ENCODE measurements at regions not wholly inside any gene's neighbourhood (a gene's known extent, or its start where the extent isn't known, plus 50 kb on each side); places are given as distances from the start of the nearest gene placed in this dataset.

- TF ChIP-seq SIN3A (IDR thresholded peaks at IDR 0.05; ENCODE audit: borderline replicate concordance, insufficient read depth, low read length) (no peak), TAF1 (IDR thresholded peaks at IDR 0.05; ENCODE audit: borderline replicate concordance, insufficient read depth, low read length) (no peak), FOXP2 (optimal IDR thresholded peaks at IDR 0.05; ENCODE audit: borderline replicate concordance, extremely low read depth, extremely low read length, insufficient read depth) (no peak), POLR2AphosphoS5 (IDR thresholded peaks at IDR 0.05; ENCODE audit: low read depth, low read length) (no peak)
- TF ChIP-seq, protein P1, sequence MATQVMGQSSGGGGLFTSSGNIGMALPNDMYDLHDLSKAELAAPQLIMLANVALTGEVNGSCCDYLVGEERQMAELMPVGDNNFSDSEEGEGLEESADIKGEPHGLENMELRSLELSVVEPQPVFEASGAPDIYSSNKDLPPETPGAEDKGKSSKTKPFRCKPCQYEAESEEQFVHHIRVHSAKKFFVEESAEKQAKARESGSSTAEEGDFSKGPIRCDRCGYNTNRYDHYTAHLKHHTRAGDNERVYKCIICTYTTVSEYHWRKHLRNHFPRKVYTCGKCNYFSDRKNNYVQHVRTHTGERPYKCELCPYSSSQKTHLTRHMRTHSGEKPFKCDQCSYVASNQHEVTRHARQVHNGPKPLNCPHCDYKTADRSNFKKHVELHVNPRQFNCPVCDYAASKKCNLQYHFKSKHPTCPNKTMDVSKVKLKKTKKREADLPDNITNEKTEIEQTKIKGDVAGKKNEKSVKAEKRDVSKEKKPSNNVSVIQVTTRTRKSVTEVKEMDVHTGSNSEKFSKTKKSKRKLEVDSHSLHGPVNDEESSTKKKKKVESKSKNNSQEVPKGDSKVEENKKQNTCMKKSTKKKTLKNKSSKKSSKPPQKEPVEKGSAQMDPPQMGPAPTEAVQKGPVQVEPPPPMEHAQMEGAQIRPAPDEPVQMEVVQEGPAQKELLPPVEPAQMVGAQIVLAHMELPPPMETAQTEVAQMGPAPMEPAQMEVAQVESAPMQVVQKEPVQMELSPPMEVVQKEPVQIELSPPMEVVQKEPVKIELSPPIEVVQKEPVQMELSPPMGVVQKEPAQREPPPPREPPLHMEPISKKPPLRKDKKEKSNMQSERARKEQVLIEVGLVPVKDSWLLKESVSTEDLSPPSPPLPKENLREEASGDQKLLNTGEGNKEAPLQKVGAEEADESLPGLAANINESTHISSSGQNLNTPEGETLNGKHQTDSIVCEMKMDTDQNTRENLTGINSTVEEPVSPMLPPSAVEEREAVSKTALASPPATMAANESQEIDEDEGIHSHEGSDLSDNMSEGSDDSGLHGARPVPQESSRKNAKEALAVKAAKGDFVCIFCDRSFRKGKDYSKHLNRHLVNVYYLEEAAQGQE (IDR thresholded peaks at IDR 0.05; ENCODE audit: insufficient read depth in 1 of 2, low read depth in 2 of 2, low read length in 2 of 2): no peak
Measured at GRCh38 chr11:130571519-130571918, 123.1 kb downstream of the ADAMTS15 start.

DNA sequence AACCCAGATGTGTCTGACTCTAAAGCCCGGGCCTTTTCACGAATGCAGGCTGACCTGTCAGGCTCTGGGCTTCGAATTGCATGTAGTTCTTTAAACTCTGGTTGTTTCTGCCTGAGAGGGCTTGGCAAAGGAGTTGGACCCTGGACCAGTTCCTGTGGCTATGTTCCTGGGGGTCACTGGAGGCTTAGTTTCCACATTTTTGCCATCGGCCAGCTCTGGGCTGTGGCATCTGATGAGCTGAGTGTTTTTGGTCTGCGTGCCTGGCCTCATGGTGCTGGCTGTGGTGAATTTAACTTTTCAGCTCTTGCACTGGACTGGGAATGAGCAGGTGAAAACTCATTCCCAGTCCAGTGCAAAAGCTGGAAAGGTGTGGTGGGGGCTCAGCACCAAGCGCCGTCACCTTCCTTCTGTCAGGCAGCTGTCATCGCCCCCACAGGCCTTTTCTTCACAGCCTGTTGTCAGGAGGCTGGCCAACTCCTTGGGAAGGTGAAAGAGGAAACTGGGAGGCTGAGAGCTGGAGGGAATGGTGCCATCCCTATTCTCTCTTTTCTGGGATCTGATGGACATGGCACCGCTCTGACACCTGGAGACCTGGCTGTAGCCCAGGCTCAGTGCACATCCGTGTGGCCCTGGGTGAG lies 123.6 kb downstream of the ADAMTS15 start:
- no peak for TF ChIP-seq FOXP2 (optimal IDR thresholded peaks at IDR 0.05; ENCODE audit: borderline replicate concordance, extremely low read depth, extremely low read length, insufficient read depth)
- no peak for TF ChIP-seq SIN3A (IDR thresholded peaks at IDR 0.05; ENCODE audit: borderline replicate concordance, insufficient read depth, low read length)

DNA sequence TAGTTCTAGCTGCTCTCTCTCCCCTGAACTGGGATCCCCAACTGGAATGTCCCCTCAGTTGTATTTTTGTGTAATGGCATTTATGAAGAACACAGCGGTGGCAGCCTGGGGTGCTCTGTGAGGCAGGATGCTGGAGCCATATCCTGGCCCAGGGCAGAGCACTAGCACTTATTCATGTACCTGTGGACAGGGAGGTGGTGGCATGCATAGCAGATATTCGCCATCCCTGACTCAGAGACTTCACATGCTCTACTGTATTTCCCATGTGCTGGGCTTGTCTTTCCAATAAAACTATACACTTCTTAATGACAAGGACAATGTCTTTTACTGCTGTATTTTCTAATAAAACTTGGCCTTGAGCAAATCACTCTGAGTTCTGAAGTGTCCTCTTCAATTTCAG lies 125.3 kb downstream of the ADAMTS15 start:
- TF ChIP-seq SIN3A (IDR thresholded peaks at IDR 0.05; ENCODE audit: borderline replicate concordance, insufficient read depth, low read length) (no peak), FOXP2 (optimal IDR thresholded peaks at IDR 0.05; ENCODE audit: borderline replicate concordance, extremely low read depth, extremely low read length, insufficient read depth) (no peak), POLR2AphosphoS5 (IDR thresholded peaks at IDR 0.05; ENCODE audit: low read depth, low read length) (no peak), TAF1 (IDR thresholded peaks at IDR 0.05; ENCODE audit: borderline replicate concordance, insufficient read depth, low read length) (no peak)
- TF ChIP-seq, protein P1 (IDR thresholded peaks at IDR 0.05; ENCODE audit: insufficient read depth in 1 of 2, low read depth in 2 of 2, low read length in 2 of 2): no peak

DNA sequence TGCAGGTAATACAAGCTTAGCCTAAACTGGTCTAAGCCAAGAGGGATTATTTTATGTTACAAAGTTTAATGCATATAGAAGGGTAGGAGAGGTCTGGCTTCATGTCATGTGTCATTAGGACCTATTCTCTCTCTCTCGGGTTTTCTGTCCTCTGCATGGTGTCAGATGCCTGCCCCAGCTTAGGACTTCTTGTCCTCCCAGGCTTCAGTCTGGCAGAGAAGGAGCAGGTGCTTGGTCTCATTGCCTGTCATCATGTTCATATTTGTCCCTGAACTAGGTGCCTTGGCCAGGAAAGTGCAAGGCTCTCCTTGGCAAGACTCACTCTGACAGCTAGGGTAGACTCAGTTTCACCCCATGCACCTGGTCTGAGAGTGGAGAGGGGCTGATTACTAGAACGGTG lies 126.3 kb downstream of the ADAMTS15 start:
- no peak for TF ChIP-seq SIN3A (IDR thresholded peaks at IDR 0.05; ENCODE audit: borderline replicate concordance, insufficient read depth, low read length)
- TF ChIP-seq FOXP2 (optimal IDR thresholded peaks at IDR 0.05; ENCODE audit: borderline replicate concordance, extremely low read depth, extremely low read length, insufficient read depth): no peak
- no peak for TF ChIP-seq POLR2AphosphoS5 (IDR thresholded peaks at IDR 0.05; ENCODE audit: low read depth, low read length)
- no peak for TF ChIP-seq TAF1 (IDR thresholded peaks at IDR 0.05; ENCODE audit: borderline replicate concordance, insufficient read depth, low read length)
- TF ChIP-seq, protein P1 (IDR thresholded peaks at IDR 0.05; ENCODE audit: insufficient read depth in 1 of 2, low read depth in 2 of 2, low read length in 2 of 2): no peak

DNA sequence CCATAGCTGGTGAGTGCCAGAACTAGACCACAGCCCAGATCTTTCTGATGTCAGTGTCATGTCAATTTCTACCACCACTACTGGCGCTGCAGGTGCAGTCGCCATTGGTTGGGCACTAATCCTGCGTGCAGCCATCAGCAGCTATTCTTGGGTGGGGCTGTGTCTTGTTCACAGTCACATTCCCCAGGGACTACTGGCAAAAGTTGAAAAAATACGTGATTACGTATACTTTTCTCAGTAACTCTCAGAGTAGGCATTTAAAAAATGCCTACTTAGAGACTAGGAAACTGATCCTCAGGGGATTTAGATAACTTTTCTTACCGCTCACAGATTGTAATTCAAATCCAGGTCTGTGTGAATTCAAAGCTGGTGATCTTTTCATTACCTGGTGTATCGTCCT lies 127.7 kb downstream of the ADAMTS15 start:
- TF ChIP-seq FOXP2 (optimal IDR thresholded peaks at IDR 0.05; ENCODE audit: borderline replicate concordance, extremely low read depth, extremely low read length, insufficient read depth) (no peak), SIN3A (IDR thresholded peaks at IDR 0.05; ENCODE audit: borderline replicate concordance, insufficient read depth, low read length) (no peak), POLR2AphosphoS5 (IDR thresholded peaks at IDR 0.05; ENCODE audit: low read depth, low read length) (no peak), TAF1 (IDR thresholded peaks at IDR 0.05; ENCODE audit: borderline replicate concordance, insufficient read depth, low read length) (no peak)
- TF ChIP-seq, protein P1 (IDR thresholded peaks at IDR 0.05; ENCODE audit: insufficient read depth in 1 of 2, low read depth in 2 of 2, low read length in 2 of 2): no peak

Data from PFSK-1 (cell line).